Progenitor cell of endocrine pancreas (in vitro differentiated cells): ENCODE measurements at regions not wholly inside any gene's neighbourhood (a gene's known extent, or its start where the extent isn't known, plus 50 kb on each side); places are given as distances from the start of the nearest gene placed in this dataset.

Experiments
- DNase-seq: peaks from one replicate; pipeline ENCODE4 v3.0.0; 2021; ENCODE audit warnings: low spot score; ENCODE audit not compliant: unreplicated experiment
- H3K27ac Mint-ChIP-seq: 2 replicates; pipeline ENCODE4 v1.8.0; 2021; ENCODE audit warnings: mild to moderate bottlenecking, moderate library complexity, mixed read lengths
- H3K27me3 Mint-ChIP-seq: 2 replicates; pipeline ENCODE4 v1.8.0; 2021; ENCODE audit warnings: mixed read lengths
- H3K36me3 Mint-ChIP-seq: 2 replicates; pipeline ENCODE4 v1.8.0; 2022; ENCODE audit warnings: mixed read lengths; ENCODE audit not compliant: insufficient read depth
- H3K4me1 Mint-ChIP-seq: 2 replicates; pipeline ENCODE4 v1.8.0; 2021; ENCODE audit warnings: low read depth, mixed read lengths
- H3K4me3 Mint-ChIP-seq: 2 replicates; pipeline ENCODE4 v1.8.0; 2021; ENCODE audit warnings: low read depth, mild to moderate bottlenecking, moderate library complexity, mixed read lengths
- H3K9me3 Mint-ChIP-seq: 2 replicates; pipeline ENCODE4 v1.8.0; 2021; ENCODE audit warnings: low read depth, mixed read lengths
- TF ChIP-seq, protein P1 (sequence below): fragments of 200-600 bp; sonication (generic); IDR thresholded peaks from one replicate; pipeline ENCODE4 v1.5.0; 2021; ENCODE audit warnings: antibody characterized with exemption, mild to moderate bottlenecking; ENCODE audit not compliant: unreplicated experiment

DNA sequence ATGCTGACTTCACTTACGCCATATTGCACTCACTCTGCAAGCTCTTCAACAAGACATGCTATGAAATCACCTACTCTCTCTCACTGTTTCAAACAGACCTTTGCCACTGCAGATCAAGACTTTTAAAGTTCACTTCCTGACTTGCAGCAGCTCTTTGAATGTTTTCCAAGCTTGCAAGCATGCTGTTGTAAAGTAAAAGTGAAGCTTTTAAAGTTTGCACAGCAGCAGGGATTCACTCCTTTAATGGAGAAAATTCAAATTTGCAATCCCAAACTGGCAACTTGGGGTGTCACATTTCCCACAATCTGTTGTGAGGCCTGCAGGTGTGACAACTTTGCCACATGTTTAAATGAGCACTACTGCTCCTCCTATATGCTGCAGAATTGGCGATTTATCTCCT lies 270.9 kb downstream of the ALX1 start:
- no peaks in the 10 kb centered on the region for H3K9me3 Mint-ChIP-seq

DNA sequence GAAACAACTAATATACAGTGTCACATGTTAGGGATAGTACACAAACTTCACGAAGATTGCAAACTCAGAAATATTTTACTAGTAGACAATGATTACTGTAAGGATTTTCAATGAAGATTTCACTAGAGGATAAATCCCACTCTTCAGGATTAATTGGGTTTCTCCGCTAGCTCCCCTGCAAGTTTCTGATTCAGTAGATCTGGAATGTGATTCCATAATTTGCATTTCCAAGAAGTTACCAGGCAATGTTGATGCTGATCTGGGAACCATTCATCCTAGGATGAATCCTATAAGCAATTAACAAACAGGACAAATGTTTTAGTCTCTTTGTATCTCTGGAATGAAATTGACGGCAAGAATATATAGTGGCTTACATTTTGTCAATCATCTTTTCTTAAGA lies 272.4 kb downstream of the ALX1 start:
- no peaks in the 10 kb centered on the region for H3K36me3 Mint-ChIP-seq
- DNase-seq: no peak
- H3K27me3 Mint-ChIP-seq: no peaks in the 10 kb centered on the region
- no peak overlapping the region for H3K27ac Mint-ChIP-seq
- no peak overlapping the region for H3K4me3 Mint-ChIP-seq
- no peaks in the 10 kb centered on the region for H3K9me3 Mint-ChIP-seq
- TF ChIP-seq, protein P1, sequence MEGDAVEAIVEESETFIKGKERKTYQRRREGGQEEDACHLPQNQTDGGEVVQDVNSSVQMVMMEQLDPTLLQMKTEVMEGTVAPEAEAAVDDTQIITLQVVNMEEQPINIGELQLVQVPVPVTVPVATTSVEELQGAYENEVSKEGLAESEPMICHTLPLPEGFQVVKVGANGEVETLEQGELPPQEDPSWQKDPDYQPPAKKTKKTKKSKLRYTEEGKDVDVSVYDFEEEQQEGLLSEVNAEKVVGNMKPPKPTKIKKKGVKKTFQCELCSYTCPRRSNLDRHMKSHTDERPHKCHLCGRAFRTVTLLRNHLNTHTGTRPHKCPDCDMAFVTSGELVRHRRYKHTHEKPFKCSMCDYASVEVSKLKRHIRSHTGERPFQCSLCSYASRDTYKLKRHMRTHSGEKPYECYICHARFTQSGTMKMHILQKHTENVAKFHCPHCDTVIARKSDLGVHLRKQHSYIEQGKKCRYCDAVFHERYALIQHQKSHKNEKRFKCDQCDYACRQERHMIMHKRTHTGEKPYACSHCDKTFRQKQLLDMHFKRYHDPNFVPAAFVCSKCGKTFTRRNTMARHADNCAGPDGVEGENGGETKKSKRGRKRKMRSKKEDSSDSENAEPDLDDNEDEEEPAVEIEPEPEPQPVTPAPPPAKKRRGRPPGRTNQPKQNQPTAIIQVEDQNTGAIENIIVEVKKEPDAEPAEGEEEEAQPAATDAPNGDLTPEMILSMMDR: no peak
- peaks cover 8% of the 10 kb centered on the region for H3K4me1 Mint-ChIP-seq

More for the DNA sequence above, 270.9 kb downstream of the ALX1 start:
- H3K36me3 Mint-ChIP-seq: no peaks in the 10 kb centered on the region
- peaks cover 8% of the 10 kb centered on the region for H3K4me1 Mint-ChIP-seq
- H3K27ac Mint-ChIP-seq: no peak overlapping the region
- no peak overlapping the region for H3K4me3 Mint-ChIP-seq
- no peak for DNase-seq
- TF ChIP-seq, protein P1: no peak
- H3K27me3 Mint-ChIP-seq: no peaks in the 10 kb centered on the region

DNA sequence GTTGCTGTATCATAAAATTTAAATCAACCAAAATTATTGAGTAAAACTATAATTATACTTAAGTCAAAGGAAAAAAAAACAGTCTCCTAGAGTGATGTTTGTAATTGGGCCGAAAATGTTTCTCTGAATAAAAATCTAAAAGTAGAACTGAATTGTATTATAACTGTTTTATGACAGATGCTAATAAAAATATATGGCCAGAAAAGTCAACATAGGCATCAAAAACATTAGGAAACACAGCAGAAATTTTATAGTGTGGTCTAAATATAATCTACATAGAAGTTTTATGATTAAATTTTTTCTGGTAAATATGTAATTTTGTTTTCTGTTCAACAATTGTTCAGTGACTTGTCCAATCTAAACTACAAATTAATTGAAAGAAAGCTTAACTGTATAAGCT lies 277.8 kb downstream of the ALX1 start:
- Mint-ChIP-seq H3K9me3 (no peaks in the 10 kb centered on the region), H3K4me3 (no peak overlapping the region), H3K4me1 (no peaks in the 10 kb centered on the region), H3K36me3 (no peaks in the 10 kb centered on the region), H3K27ac (no peak overlapping the region), H3K27me3 (no peaks in the 10 kb centered on the region)
- no peak for DNase-seq
- TF ChIP-seq, protein P1: no peak

DNA sequence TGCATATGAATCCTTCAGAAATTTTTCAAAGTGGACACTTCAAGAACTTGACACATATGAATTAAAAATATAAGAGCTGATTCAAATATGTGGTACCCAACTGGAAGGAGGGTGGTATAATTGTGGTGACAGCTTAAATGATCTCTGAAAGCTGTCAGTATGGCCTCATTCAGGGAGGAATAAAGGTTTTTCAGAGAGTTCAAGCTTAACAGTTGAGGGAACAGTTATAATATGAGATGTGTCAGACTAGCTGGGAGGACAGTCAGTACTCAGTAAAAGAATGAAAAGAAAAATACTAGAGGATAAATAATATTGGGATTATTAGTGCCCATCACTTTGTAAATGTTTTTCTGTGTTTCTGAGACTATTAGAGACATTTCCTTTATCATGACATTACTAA lies 277.5 kb downstream of the RASSF9 start:
- Mint-ChIP-seq H3K27ac (no peak overlapping the region), H3K9me3 (no peaks in the 10 kb centered on the region), H3K4me1 (no peaks in the 10 kb centered on the region), H3K4me3 (no peak overlapping the region), H3K27me3 (no peaks in the 10 kb centered on the region), H3K36me3 (no peaks in the 10 kb centered on the region)
- TF ChIP-seq, protein P1: no peak
- DNase-seq: no peak

DNA sequence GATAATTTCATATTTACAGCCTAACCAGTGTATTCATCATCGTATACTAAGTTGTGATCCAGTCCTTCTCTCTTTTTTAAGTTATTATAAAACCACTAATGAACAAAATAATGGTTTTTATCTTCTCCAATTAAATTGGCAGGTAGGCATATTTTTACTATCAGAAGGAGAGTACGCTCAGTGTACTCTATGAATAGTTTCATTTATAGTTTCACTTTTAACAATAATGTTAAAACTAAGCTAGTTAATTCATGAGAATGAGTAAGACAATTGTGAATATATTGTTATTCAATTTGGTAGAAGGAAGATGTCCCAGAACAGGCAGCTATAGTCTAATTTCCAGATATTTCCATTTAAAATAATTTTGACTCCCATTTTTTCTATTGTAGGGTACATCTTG lies 277.1 kb downstream of the RASSF9 start:
- Mint-ChIP-seq H3K4me1 (no peaks in the 10 kb centered on the region), H3K4me3 (no peak overlapping the region), H3K9me3 (no peaks in the 10 kb centered on the region), H3K27me3 (no peaks in the 10 kb centered on the region), H3K36me3 (no peaks in the 10 kb centered on the region), H3K27ac (no peak overlapping the region)
- DNase-seq: no peak
- TF ChIP-seq, protein P1: no peak
